GM12878 (cell line): ENCODE measurements at regions not wholly inside any gene's neighbourhood (a gene's known extent, or its start where the extent isn't known, plus 50 kb on each side); places are given as distances from the start of the nearest gene placed in this dataset.

Source experiments
- ATAC-seq: fragments of 200-7000 bp; cut with Tn5 transposase; 3 replicates; pipeline ENCODE4 v1.9.1; 2020; ENCODE audit warnings: mild to moderate bottlenecking, moderate library complexity
- BruUV-seq: library from RNA; stranded (reverse); fragments of 400-500 nt; replicated peaks from 2 replicates; lab custom pipeline; 2021; lab: Mats Ljungman, UMichigan
- CTCF ChIA-PET: fragments of 300-600 bp; sonication (Branson Sonifier 250); formaldehyde crosslinking; extraction: SDS; loops from one replicate; lab custom pipeline; 2021; ENCODE audit warnings: inconsistent platforms; lab: Yijun Ruan, JAX
- POLR2A ChIA-PET: fragments of 350-600 bp; formaldehyde crosslinking; extraction: SDS; loops from one replicate; lab custom pipeline; 2021; ENCODE audit warnings: inconsistent platforms; lab: Charles Lee
- RAD21 ChIA-PET: fragments of 300-600 bp; sonication (Branson Sonifier 250); formaldehyde crosslinking; loops from one replicate; lab custom pipeline; 2023; ENCODE audit warnings: antibody characterized with exemption; ENCODE audit not compliant: unreplicated experiment; lab: Charles Lee
- SMC1A ChIA-PET: fragments of 300-600 bp; sonication (Branson Sonifier 250); formaldehyde crosslinking; loops from one replicate; lab custom pipeline; 2023; ENCODE audit not compliant: unreplicated experiment, uncharacterized antibody; lab: Charles Lee
- DNase-seq: peaks from one replicate; pipeline ENCODE4 v3.0.0-alpha.2; 2011; ENCODE audit warnings: low read depth, low spot score
- FAIRE-seq: peaks from 3 replicates; lab custom pipeline; 2011; peaks lifted over from hg19 to GRCh38; lab: Jason Lieb, UNC
- H2AFZ ChIP-seq: 2 replicates; pipeline ENCODE4 v1.6.0; 2011; ENCODE audit warnings: low read depth, low read length, control low read depth; ENCODE audit not compliant: control insufficient read depth
- H3K27ac ChIP-seq: 2 replicates; pipeline ENCODE4 v1.5.1; 2011; ENCODE audit warnings: control low read depth; ENCODE audit not compliant: control insufficient read depth, insufficient read depth
- H3K27me3 ChIP-seq, 2 experiments: replicated peaks in 1 of 2; 2 replicates each; pipeline versions ENCODE4 v1.6.0 to v1.6.1; 2011; ENCODE audit warnings: low read length in 1 of 2; ENCODE audit not compliant: control insufficient read depth in 2 of 2, insufficient read depth in 2 of 2
- H3K36me3 ChIP-seq, 2 experiments: 2 replicates each; pipeline ENCODE4 v1.5.1; 2011; ENCODE audit warnings: low read length in 1 of 2; ENCODE audit not compliant: control insufficient read depth in 2 of 2, insufficient read depth in 2 of 2
- H3K4me1 ChIP-seq: 2 replicates; pipeline ENCODE4 v1.6.1; 2011; ENCODE audit warnings: mild to moderate bottlenecking, low read length, moderate library complexity, mixed read lengths; ENCODE audit not compliant: control insufficient read depth, insufficient read depth
- H3K4me2 ChIP-seq: 2 replicates; pipeline ENCODE4 v1.6.0; 2011; ENCODE audit warnings: control low read depth; ENCODE audit not compliant: control insufficient read depth, insufficient read depth
- H3K4me3 ChIP-seq: fragments of 200-600 bp; sonication (generic); 2 replicates; pipeline ENCODE4 v1.5.1; 2016
- H3K79me2 ChIP-seq: 2 replicates; pipeline ENCODE4 v1.6.0; 2011; ENCODE audit warnings: low read length; ENCODE audit not compliant: control insufficient read depth, insufficient read depth
- H3K9ac ChIP-seq: 2 replicates; pipeline ENCODE4 v1.8.0; 2011; ENCODE audit warnings: low read length, control low read depth, mixed read lengths; ENCODE audit not compliant: control insufficient read depth, insufficient read depth
- H3K9me3 ChIP-seq: replicated peaks from 3 replicates; pipeline ENCODE4 v1.5.1; 2011; ENCODE audit warnings: mild to moderate bottlenecking, low read length; ENCODE audit not compliant: control insufficient read depth, insufficient read depth
- H4K20me1 ChIP-seq: 2 replicates; pipeline ENCODE4 v1.6.0; 2011; ENCODE audit not compliant: control insufficient read depth, insufficient read depth
- EP300 ChIP-seq, 2 experiments: fragments of 150-350 bp in 1 of 2; IDR thresholded peaks; 2 replicates each; pipeline ENCODE4 v1.6.1; 2011 to 2012; ENCODE audit warnings: low read depth in 2 of 2, low read length in 2 of 2, borderline replicate concordance in 1 of 2, improper control_type of control experiment in 1 of 2, inconsistent platforms in 1 of 2; ENCODE audit not compliant: control insufficient read depth in 1 of 2
- ESRRA ChIP-seq: IDR thresholded peaks from 2 replicates; pipeline ENCODE4 v1.6.1; 2012; ENCODE audit warnings: mild to moderate bottlenecking, low read length, improper control_type of control experiment
- HDGF ChIP-seq: fragments of 450-650 bp; IDR thresholded peaks from 2 replicates; pipeline ENCODE4 v1.6.1; 2016; ENCODE audit warnings: antibody characterized with exemption
- IRF4 ChIP-seq: IDR thresholded peaks from 2 replicates; pipeline ENCODE4 v1.6.1; 2011; ENCODE audit warnings: low read depth, low read length
- MEF2B ChIP-seq: fragments of 450-650 bp; IDR thresholded peaks from 2 replicates; pipeline ENCODE4 v1.6.1; 2018; ENCODE audit warnings: mild to moderate bottlenecking, moderate library complexity; ENCODE audit not compliant: partially characterized antibody, poor library complexity, severe bottlenecking
- MXI1 ChIP-seq: fragments of 150-350 bp; IDR thresholded peaks from 2 replicates; pipeline ENCODE4 v1.6.1; 2011; ENCODE audit warnings: low read depth, mild to moderate bottlenecking, inconsistent platforms, low read length, improper control_type of control experiment
- MYC ChIP-seq: IDR thresholded peaks from 2 replicates; pipeline ENCODE4 v1.6.1; 2011; ENCODE audit warnings: mild to moderate bottlenecking, low read length, moderate library complexity, inconsistent platforms; ENCODE audit not compliant: insufficient read depth, insufficient replicate concordance, insufficient read length, severe bottlenecking
- NBN ChIP-seq: fragments of 450-650 bp; IDR thresholded peaks from 2 replicates; pipeline ENCODE4 v1.6.1; 2016
- NR2C2 ChIP-seq: IDR thresholded peaks from 2 replicates; pipeline ENCODE4 v1.6.1; 2011; ENCODE audit warnings: borderline replicate concordance, low read depth; ENCODE audit not compliant: control insufficient read depth, insufficient read length
- POLR2A ChIP-seq: IDR thresholded peaks from 2 replicates; pipeline ENCODE4 v1.6.1; 2011; ENCODE audit warnings: low read depth, mild to moderate bottlenecking, low read length
- POLR2AphosphoS2 ChIP-seq: IDR thresholded peaks from 2 replicates; pipeline ENCODE4 v1.6.1; 2011; ENCODE audit warnings: low read depth, mild to moderate bottlenecking, low read length, improper control_type of control experiment, moderate library complexity
- RCOR1 ChIP-seq: conservative IDR thresholded peaks from 2 replicates; pipeline ENCODE4 v1.6.1; 2012; ENCODE audit warnings: low read depth, low read length, improper control_type of control experiment
- SPI1 ChIP-seq: IDR thresholded peaks from 2 replicates; pipeline ENCODE4 v1.6.1; 2011; ENCODE audit warnings: low read depth, mild to moderate bottlenecking, low read length, moderate library complexity, borderline replicate concordance; ENCODE audit not compliant: insufficient read depth
- YBX1 ChIP-seq: fragments of 450-650 bp; IDR thresholded peaks from 2 replicates; pipeline ENCODE4 v1.6.1; 2016; ENCODE audit warnings: antibody characterized with exemption
- WGBS: methylation state at CpG from one replicate; pipeline ENCODE4 v1.1.6; 2016; ENCODE audit warnings: low lambda C conversion rate; ENCODE audit not compliant: insufficient replicate concordance, insufficient coverage; ENCODE audit errors: missing lambda C conversion rate; 5-methylcytosine and 5-hydroxymethylcytosine counted together
- in situ Hi-C: fragments of 300-500 bp; cut with MboI; formaldehyde crosslinking; loops from 9 replicates; pipeline ENCODE4 v1.14.3; 2018; ENCODE audit warnings: mixed read lengths
- intact Hi-C: fragments of 100-400 bp; cut with micrococcal nuclease; formaldehyde crosslinking; loops from one replicate; pipeline ENCODE4 v1.14.2; 2022; ENCODE audit not compliant: unreplicated experiment
- TF ChIP-seq, protein P1 (sequence below): fragments of 450-650 bp; IDR thresholded peaks from 2 replicates; pipeline ENCODE4 v1.6.1; 2016; ENCODE audit warnings: mild to moderate bottlenecking, moderate library complexity, borderline replicate concordance

GRCh38 chr1:166671627-166672026 is 167.6 kb upstream of the POGK start:
- in situ Hi-C loops (no loop called here), intact Hi-C loops (no loop called here)
- H3K4me3 ChIP-seq = no peak overlapping the region
- H3K9me3 ChIP-seq = no peaks in the 10 kb centered on the region
- no peak for DNase-seq
- H3K36me3 ChIP-seq = no peaks in the 10 kb centered on the region
- no TSS peak for BruUV-seq
- no peak overlapping the region for H3K9ac ChIP-seq
- no peaks in the 10 kb centered on the region for H3K79me2 ChIP-seq
- no peak for TF ChIP-seq ESRRA
- TF ChIP-seq MYC = no peak
- RAD21 ChIA-PET = no interaction called here
- no peak overlapping the region for H3K27ac ChIP-seq
- no peak for ATAC-seq
- POLR2A ChIA-PET = no interaction called here
- FAIRE-seq = peak; percentile 44
- H3K4me1 ChIP-seq = no peaks in the 10 kb centered on the region
- CTCF ChIA-PET = no interaction called here
- H4K20me1 ChIP-seq = no peaks in the 10 kb centered on the region
- no peak overlapping the region for H2AFZ ChIP-seq
- whole genome bisulfite sequencing = 13% methylated on average over 3 of the region's 3 CpGs
- SMC1A ChIA-PET = no interaction called here
- H3K4me2 ChIP-seq = no peak overlapping the region
- no peaks in the 10 kb centered on the region for H3K27me3 ChIP-seq

- H3K27me3 ChIP-seq = no peaks in the 10 kb centered on the region
- H3K79me2 ChIP-seq = no peaks in the 10 kb centered on the region
- no peak overlapping the region for H3K9ac ChIP-seq
- no peak overlapping the region for H3K4me2 ChIP-seq
- ChIA-PET POLR2A (no interaction called here), SMC1A (no interaction called here), CTCF (no interaction called here)
- H3K9me3 ChIP-seq = no peaks in the 10 kb centered on the region
- no peak overlapping the region for H3K27ac ChIP-seq
- intact Hi-C loops (no loop called here), in situ Hi-C loops (no loop called here)
- H4K20me1 ChIP-seq = no peaks in the 10 kb centered on the region
- H3K36me3 ChIP-seq = no peaks in the 10 kb centered on the region
- WGBS = 0% methylated on average over 2 of the region's 2 CpGs
- no peak overlapping the region for H3K4me3 ChIP-seq
- no TSS peak for BruUV-seq
- H3K4me1 ChIP-seq = no peaks in the 10 kb centered on the region
- DNase-seq = no peak
- no peak for TF ChIP-seq YBX1
- TF ChIP-seq HDGF = no peak
- no peak for TF ChIP-seq NR2C2
- no peak for TF ChIP-seq RCOR1
- TF ChIP-seq SPI1 = no peak
- TF ChIP-seq, protein P1, sequence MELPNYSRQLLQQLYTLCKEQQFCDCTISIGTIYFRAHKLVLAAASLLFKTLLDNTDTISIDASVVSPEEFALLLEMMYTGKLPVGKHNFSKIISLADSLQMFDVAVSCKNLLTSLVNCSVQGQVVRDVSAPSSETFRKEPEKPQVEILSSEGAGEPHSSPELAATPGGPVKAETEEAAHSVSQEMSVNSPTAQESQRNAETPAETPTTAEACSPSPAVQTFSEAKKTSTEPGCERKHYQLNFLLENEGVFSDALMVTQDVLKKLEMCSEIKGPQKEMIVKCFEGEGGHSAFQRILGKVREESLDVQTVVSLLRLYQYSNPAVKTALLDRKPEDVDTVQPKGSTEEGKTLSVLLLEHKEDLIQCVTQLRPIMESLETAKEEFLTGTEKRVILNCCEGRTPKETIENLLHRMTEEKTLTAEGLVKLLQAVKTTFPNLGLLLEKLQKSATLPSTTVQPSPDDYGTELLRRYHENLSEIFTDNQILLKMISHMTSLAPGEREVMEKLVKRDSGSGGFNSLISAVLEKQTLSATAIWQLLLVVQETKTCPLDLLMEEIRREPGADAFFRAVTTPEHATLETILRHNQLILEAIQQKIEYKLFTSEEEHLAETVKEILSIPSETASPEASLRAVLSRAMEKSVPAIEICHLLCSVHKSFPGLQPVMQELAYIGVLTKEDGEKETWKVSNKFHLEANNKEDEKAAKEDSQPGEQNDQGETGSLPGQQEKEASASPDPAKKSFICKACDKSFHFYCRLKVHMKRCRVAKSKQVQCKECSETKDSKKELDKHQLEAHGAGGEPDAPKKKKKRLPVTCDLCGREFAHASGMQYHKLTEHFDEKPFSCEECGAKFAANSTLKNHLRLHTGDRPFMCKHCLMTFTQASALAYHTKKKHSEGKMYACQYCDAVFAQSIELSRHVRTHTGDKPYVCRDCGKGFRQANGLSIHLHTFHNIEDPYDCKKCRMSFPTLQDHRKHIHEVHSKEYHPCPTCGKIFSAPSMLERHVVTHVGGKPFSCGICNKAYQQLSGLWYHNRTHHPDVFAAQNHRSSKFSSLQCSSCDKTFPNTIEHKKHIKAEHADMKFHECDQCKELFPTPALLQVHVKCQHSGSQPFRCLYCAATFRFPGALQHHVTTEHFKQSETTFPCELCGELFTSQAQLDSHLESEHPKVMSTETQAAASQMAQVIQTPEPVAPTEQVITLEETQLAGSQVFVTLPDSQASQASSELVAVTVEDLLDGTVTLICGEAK = no peak
- no peak for TF ChIP-seq MEF2B
- TF ChIP-seq EP300 (IDR thresholded peaks at IDR 0.05; ENCODE audit: borderline replicate concordance in 1 of 2, control insufficient read depth in 1 of 2, low read depth in 2 of 2, low read length in 2 of 2) = no peak
- no peak for TF ChIP-seq POLR2A
- no peak for TF ChIP-seq NBN
- TF ChIP-seq MXI1 = no peak
- TF ChIP-seq POLR2AphosphoS2 = no peak
- no peak for TF ChIP-seq IRF4
- TF ChIP-seq, all 136 proteins: peak for 0
- H2AFZ ChIP-seq = no peak overlapping the region
- RAD21 ChIA-PET = no interaction called here
- ATAC-seq (no peak), FAIRE-seq (no peak)
Observed at GRCh38 chr1:166673722-166674121, 165.6 kb upstream of the POGK start.
